ENCODE measurements at regions not wholly inside any gene's neighbourhood (a gene's known extent, or its start where the extent isn't known, plus 50 kb on each side); places are given as distances from the start of the nearest gene placed in this dataset.

DNA sequence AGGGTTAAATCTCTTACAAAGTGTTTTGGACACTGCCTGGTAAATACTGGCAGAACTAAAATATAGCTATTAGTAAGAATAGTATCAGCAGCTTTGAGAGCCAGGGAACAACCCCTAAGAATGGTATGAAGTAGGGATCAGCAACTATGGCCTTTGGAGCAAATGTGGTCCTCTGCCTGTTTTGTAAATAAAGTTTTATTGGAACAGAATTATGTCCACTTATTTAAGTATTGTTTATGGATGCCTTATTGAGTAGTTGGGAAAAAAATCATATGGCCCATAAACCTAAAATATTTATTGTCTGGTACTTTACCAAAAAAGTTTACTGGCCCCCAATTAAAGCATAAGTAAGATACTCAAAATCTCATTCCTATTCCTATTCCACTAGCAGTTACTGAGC lies 182.2 kb downstream of the PALM2AKAP2 start:
- H4K20me1 ChIP-seq (ENCODE audit: insufficient read depth, low read length) = peaks cover 3% of the 10 kb centered on the region
- no peak overlapping the region for H3K27ac ChIP-seq (ENCODE audit: low read depth, low read length)
- no peaks in the 10 kb centered on the region for H3K27me3 ChIP-seq (ENCODE audit: insufficient read depth, low read length)
- H3K9me3 ChIP-seq (ENCODE audit: low read depth, low read length) = no peaks in the 10 kb centered on the region
- no peak overlapping the region for H2AFZ ChIP-seq (ENCODE audit: low read length)
- H3K4me1 ChIP-seq (ENCODE audit: insufficient read depth, low read length) = no peaks in the 10 kb centered on the region
- H3K79me2 ChIP-seq (ENCODE audit: insufficient read depth, low read length) = no peaks in the 10 kb centered on the region
- no peak overlapping the region for H3K4me2 ChIP-seq (ENCODE audit: insufficient read depth, low read length)
- no peak for DNase-seq (ENCODE audit: insufficient read length, low spot score, missing footprints)
- no peak overlapping the region for H3K4me3 ChIP-seq (ENCODE audit: insufficient read depth, low read length)
- TF ChIP-seq CTCF (IDR thresholded peaks at IDR 0.05; ENCODE audit: extremely low read depth, low read depth, low read length) = no peak
- H3K36me3 ChIP-seq (ENCODE audit: insufficient read depth, low read length) = no peaks in the 10 kb centered on the region

GRCh38 chr9:109963079-109963478 lies 183.1 kb downstream of the PALM2AKAP2 start:
- Histone ChIP-seq H3K4me2 (ENCODE audit: insufficient read depth, low read length) (no peak overlapping the region), H3K79me2 (ENCODE audit: insufficient read depth, low read length) (no peaks in the 10 kb centered on the region), H3K4me1 (ENCODE audit: insufficient read depth, low read length) (no peaks in the 10 kb centered on the region), H3K27me3 (ENCODE audit: insufficient read depth, low read length) (no peaks in the 10 kb centered on the region), H4K20me1 (ENCODE audit: insufficient read depth, low read length) (peaks cover 3% of the 10 kb centered on the region), H3K27ac (ENCODE audit: low read depth, low read length) (no peak overlapping the region), H3K36me3 (ENCODE audit: insufficient read depth, low read length) (no peaks in the 10 kb centered on the region), H3K9me3 (ENCODE audit: low read depth, low read length) (no peaks in the 10 kb centered on the region), H2AFZ (ENCODE audit: low read length) (no peak overlapping the region), H3K4me3 (ENCODE audit: insufficient read depth, low read length) (no peak overlapping the region)
- DNase-seq (ENCODE audit: insufficient read length, low spot score, missing footprints) = no peak
- no peak for TF ChIP-seq CTCF (IDR thresholded peaks at IDR 0.05; ENCODE audit: extremely low read depth, low read depth, low read length)

DNA sequence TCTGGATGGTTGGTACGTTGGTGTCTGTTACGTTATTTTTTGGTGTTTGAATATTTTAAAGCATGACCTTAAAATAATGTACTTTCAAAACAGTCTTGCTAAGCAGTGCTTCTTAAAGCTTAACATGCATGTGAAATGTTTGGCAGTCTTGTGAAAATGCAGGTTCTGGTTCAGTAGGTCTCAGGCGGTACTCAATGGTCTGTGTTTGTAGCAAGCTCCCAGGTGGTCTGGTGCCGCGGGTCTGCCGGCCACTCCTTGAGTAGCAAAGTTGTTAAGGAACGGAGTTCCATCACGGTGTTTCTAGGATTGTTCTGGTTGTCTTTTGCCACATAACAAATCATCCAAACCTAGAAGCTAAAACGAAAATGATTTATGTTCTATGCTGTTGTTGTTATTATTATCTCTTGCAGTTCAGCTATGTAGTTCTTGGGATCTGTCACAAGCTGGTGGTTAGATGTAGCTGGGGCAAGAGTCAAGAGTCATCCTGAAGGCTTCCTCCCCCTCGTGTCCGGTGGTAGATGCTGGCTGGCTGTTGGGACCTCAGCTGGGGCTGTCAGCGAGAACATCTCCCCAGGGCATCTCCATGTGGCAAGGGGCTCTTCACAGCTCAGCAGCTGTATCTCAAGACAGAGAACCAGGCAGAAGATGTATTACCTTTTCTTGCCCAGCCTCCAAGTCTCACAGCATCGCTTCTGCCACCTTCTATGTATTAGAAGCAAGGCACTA lies 186.8 kb downstream of the PALM2AKAP2 start:
- Histone ChIP-seq H3K79me2 (ENCODE audit: insufficient read depth, low read length) (no peaks in the 10 kb centered on the region), H3K27ac (ENCODE audit: low read depth, low read length) (no peak overlapping the region), H2AFZ (ENCODE audit: low read length) (no peak overlapping the region), H3K27me3 (ENCODE audit: insufficient read depth, low read length) (no peaks in the 10 kb centered on the region), H3K4me2 (ENCODE audit: insufficient read depth, low read length) (no peak overlapping the region), H3K36me3 (ENCODE audit: insufficient read depth, low read length) (no peaks in the 10 kb centered on the region), H3K4me1 (ENCODE audit: insufficient read depth, low read length) (no peaks in the 10 kb centered on the region), H4K20me1 (ENCODE audit: insufficient read depth, low read length) (peaks cover 3% of the 10 kb centered on the region), H3K9me3 (ENCODE audit: low read depth, low read length) (no peaks in the 10 kb centered on the region), H3K4me3 (ENCODE audit: insufficient read depth, low read length) (no peak overlapping the region)
- DNase-seq (ENCODE audit: insufficient read length, low spot score, missing footprints) = no peak
- no peak for TF ChIP-seq CTCF (IDR thresholded peaks at IDR 0.05; ENCODE audit: extremely low read depth, low read depth, low read length)

GRCh38 chr9:109967651-109968642 lies 187.9 kb downstream of the PALM2AKAP2 start:
- peak overlapping the region; percentile 7 for H2AFZ ChIP-seq (ENCODE audit: low read length)
- H3K27me3 ChIP-seq (ENCODE audit: insufficient read depth, low read length) = no peaks in the 10 kb centered on the region
- H3K4me2 ChIP-seq (ENCODE audit: insufficient read depth, low read length) = no peak overlapping the region
- TF ChIP-seq CTCF (IDR thresholded peaks at IDR 0.05; ENCODE audit: extremely low read depth, low read depth, low read length) = no peak
- no peaks in the 10 kb centered on the region for H3K9me3 ChIP-seq (ENCODE audit: low read depth, low read length)
- H3K27ac ChIP-seq (ENCODE audit: low read depth, low read length) = no peak overlapping the region
- no peaks in the 10 kb centered on the region for H3K4me1 ChIP-seq (ENCODE audit: insufficient read depth, low read length)
- no peak overlapping the region for H3K4me3 ChIP-seq (ENCODE audit: insufficient read depth, low read length)
- H4K20me1 ChIP-seq (ENCODE audit: insufficient read depth, low read length) = peaks cover 3% of the 10 kb centered on the region
- DNase-seq (ENCODE audit: insufficient read length, low spot score, missing footprints) = no peak
- no peaks in the 10 kb centered on the region for H3K79me2 ChIP-seq (ENCODE audit: insufficient read depth, low read length)
- no peaks in the 10 kb centered on the region for H3K36me3 ChIP-seq (ENCODE audit: insufficient read depth, low read length)
